ENCODE measurements at regions not wholly inside any gene's neighbourhood (a gene's known extent, or its start where the extent isn't known, plus 50 kb on each side); places are given as distances from the start of the nearest gene placed in this dataset.

- TF ChIP-seq, protein P1, sequence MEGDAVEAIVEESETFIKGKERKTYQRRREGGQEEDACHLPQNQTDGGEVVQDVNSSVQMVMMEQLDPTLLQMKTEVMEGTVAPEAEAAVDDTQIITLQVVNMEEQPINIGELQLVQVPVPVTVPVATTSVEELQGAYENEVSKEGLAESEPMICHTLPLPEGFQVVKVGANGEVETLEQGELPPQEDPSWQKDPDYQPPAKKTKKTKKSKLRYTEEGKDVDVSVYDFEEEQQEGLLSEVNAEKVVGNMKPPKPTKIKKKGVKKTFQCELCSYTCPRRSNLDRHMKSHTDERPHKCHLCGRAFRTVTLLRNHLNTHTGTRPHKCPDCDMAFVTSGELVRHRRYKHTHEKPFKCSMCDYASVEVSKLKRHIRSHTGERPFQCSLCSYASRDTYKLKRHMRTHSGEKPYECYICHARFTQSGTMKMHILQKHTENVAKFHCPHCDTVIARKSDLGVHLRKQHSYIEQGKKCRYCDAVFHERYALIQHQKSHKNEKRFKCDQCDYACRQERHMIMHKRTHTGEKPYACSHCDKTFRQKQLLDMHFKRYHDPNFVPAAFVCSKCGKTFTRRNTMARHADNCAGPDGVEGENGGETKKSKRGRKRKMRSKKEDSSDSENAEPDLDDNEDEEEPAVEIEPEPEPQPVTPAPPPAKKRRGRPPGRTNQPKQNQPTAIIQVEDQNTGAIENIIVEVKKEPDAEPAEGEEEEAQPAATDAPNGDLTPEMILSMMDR (IDR thresholded peaks at IDR 0.05): no peak
- Mint-ChIP-seq H3K27me3 (no peaks in the 10 kb centered on the region), H3K36me3 (ENCODE audit: low read depth) (no peaks in the 10 kb centered on the region), H3K4me1 (ENCODE audit: low read depth) (no peaks in the 10 kb centered on the region), H3K9me3 (no peaks in the 10 kb centered on the region), H3K27ac (no peak overlapping the region), H3K4me3 (no peak overlapping the region)
- CTCF ChIA-PET: no interaction called here
- Histone ChIP-seq H3K4me1 (ENCODE audit: insufficient read depth, low read length) (no peaks in the 10 kb centered on the region), H3K36me3 (ENCODE audit: insufficient read depth, low read length) (no peaks in the 10 kb centered on the region), H3K27ac (ENCODE audit: low read depth in 1 of 2, low read length in 2 of 2) (no peak overlapping the region), H3K27me3 (ENCODE audit: control insufficient read depth in 1 of 2, insufficient read depth in 2 of 2, low read length in 2 of 2) (no peaks in the 10 kb centered on the region), H3K4me3 (ENCODE audit: low read length) (no peak overlapping the region), H3K9me3 (ENCODE audit: control insufficient read depth in 1 of 2, insufficient read depth in 1 of 2, low read length in 2 of 2) (no peaks in the 10 kb centered on the region)
- POLR2A ChIA-PET: interaction anchor here (0.9 kb wide), 1 partner anchor 1149 kb away, joined by 4 read pairs; no protein-coding TSS in a partner anchor
- DNase-seq (no peak), ATAC-seq (ENCODE audit: poor library complexity) (no peak)
- intact Hi-C loops (cut with DNase I, micrococcal nuclease): no loop called here
Measured at GRCh38 chr2:147094077-147094476, 750.8 kb upstream of the ACVR2A start.

GRCh38 chr2:147092266-147092665 lies 752.6 kb upstream of the ACVR2A start:
- H3K27ac ChIP-seq (ENCODE audit: low read depth in 1 of 2, low read length in 2 of 2): no peak overlapping the region
- no peaks in the 10 kb centered on the region for H3K27me3 Mint-ChIP-seq
- H3K4me3 ChIP-seq (ENCODE audit: low read length): no peak overlapping the region
- H3K27me3 ChIP-seq (ENCODE audit: control insufficient read depth in 1 of 2, insufficient read depth in 2 of 2, low read length in 2 of 2): no peaks in the 10 kb centered on the region
- no peaks in the 10 kb centered on the region for H3K4me1 Mint-ChIP-seq (ENCODE audit: low read depth)
- no peaks in the 10 kb centered on the region for H3K9me3 Mint-ChIP-seq
- CTCF ChIA-PET: no interaction called here
- no peak overlapping the region for H3K27ac Mint-ChIP-seq
- no peaks in the 10 kb centered on the region for H3K36me3 Mint-ChIP-seq (ENCODE audit: low read depth)
- ATAC-seq (ENCODE audit: poor library complexity) (no peak), DNase-seq (no peak)
- no peaks in the 10 kb centered on the region for H3K4me1 ChIP-seq (ENCODE audit: insufficient read depth, low read length)
- no peak overlapping the region for H3K4me3 Mint-ChIP-seq
- H3K9me3 ChIP-seq (ENCODE audit: control insufficient read depth in 1 of 2, insufficient read depth in 1 of 2, low read length in 2 of 2): no peaks in the 10 kb centered on the region
- no peaks in the 10 kb centered on the region for H3K36me3 ChIP-seq (ENCODE audit: insufficient read depth, low read length)
- POLR2A ChIA-PET: no interaction called here
- intact Hi-C loops (cut with DNase I, micrococcal nuclease): no loop called here
- TF ChIP-seq, protein P1 (IDR thresholded peaks at IDR 0.05): no peak

DNA sequence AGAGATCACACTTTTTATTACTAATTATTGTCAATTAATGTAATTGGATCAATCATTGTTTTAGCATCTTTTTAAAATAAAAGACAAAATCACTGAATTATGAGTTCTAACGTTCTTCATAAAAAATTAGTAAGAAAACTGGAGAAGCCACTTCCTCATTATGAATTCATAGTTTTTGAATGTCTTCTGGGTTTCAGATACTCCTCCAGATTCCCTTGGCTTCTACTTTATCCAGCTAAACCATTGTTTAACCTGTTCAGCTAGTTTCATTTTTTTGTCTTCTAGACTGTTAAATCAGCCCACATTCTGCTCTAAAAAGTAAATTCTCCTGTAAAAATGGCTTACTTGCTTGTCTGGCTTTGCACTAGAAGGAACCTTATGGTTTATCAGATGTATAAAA lies 753.4 kb upstream of the ACVR2A start:
- H3K27ac ChIP-seq (ENCODE audit: low read depth in 1 of 2, low read length in 2 of 2): no peak overlapping the region
- H3K9me3 ChIP-seq (ENCODE audit: control insufficient read depth in 1 of 2, insufficient read depth in 1 of 2, low read length in 2 of 2): no peaks in the 10 kb centered on the region
- H3K36me3 ChIP-seq (ENCODE audit: insufficient read depth, low read length): no peaks in the 10 kb centered on the region
- Mint-ChIP-seq H3K4me1 (ENCODE audit: low read depth) (no peaks in the 10 kb centered on the region), H3K36me3 (ENCODE audit: low read depth) (no peaks in the 10 kb centered on the region), H3K4me3 (no peak overlapping the region), H3K27ac (no peak overlapping the region), H3K27me3 (no peaks in the 10 kb centered on the region), H3K9me3 (no peaks in the 10 kb centered on the region)
- ATAC-seq (ENCODE audit: poor library complexity) (no peak), DNase-seq (no peak)
- H3K4me3 ChIP-seq (ENCODE audit: low read length): no peak overlapping the region
- no peaks in the 10 kb centered on the region for H3K4me1 ChIP-seq (ENCODE audit: insufficient read depth, low read length)
- TF ChIP-seq, protein P1 (IDR thresholded peaks at IDR 0.05): no peak
- intact Hi-C loops (cut with DNase I, micrococcal nuclease): no loop called here
- CTCF ChIA-PET: no interaction called here
- POLR2A ChIA-PET: no interaction called here
- H3K27me3 ChIP-seq (ENCODE audit: control insufficient read depth in 1 of 2, insufficient read depth in 2 of 2, low read length in 2 of 2): no peaks in the 10 kb centered on the region
